CD4-positive, alpha-beta T cell treated with Interleukin-10 for 1 hour (primary cell): ENCODE measurements at regions not wholly inside any gene's neighbourhood (a gene's known extent, or its start where the extent isn't known, plus 50 kb on each side); places are given as distances from the start of the nearest gene placed in this dataset.
"Not testable (repeated sequence)": the region's sequence is repeated elsewhere in the genome, so short reads cannot be mapped to it uniquely, and the experiment has no call there.

ENCODE experiments used
- DNase-seq: peaks from one replicate; pipeline ENCODE4 v3.0.0-alpha.2; 2020

DNA sequence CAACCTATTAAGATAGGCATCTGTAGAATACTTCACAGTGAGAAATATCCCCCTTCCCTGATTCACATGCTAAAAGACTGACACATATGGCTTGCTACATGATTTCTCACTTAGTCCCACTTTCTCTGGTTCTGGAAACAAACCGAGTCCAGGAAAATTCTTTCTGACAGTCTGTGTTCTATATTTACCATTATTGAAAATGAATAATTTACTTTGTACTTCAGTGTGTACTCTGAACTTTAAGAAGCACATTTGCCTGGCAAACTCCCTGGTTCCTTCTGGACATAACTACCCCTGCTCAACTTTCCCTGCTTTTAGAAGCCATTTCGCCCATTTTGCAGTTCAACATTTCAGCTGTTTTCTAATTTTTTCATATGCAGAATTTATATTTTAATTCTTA lies 53.6 kb downstream of the APCS start:
- no peak for DNase-seq

DNA sequence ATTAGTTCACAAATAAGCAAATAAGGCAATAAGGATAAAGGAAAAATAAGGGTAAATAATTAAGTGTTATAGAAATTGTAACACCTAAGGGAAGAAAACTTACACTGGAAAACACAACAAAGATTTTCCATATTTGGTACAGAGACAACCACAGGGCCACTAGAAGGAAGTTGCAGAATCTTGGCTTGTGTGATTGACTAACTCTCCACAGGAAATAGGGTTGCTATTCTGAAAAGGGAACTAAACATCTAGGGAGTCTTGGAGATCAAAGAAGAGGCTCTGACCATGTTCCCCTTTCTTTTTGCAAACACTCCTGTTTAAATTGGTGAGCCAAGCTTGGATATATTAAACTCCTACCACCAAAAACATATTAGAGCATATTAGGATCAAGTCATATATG lies 59.1 kb downstream of the APCS start:
- peak; percentile 6 for DNase-seq

DNA sequence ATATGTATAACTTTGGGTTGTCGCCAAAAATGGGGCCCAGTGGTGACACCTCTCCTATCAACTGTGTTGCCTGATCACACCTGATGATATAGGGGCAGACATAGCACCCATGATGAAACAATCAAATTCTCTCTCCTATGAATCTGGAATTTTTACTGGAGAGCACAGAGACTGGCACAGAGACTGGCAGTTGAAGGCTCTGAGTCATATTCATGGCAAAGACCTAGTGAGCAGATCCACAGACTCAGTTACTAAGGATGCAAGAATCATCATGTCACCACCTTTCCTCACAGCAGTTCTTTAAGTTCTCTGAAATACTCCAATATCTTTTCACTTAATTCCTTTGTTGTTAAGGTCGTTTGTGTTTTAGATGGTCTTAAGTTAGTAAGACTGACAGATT lies 60.0 kb downstream of the APCS start:
- DNase-seq: no peak

DNA sequence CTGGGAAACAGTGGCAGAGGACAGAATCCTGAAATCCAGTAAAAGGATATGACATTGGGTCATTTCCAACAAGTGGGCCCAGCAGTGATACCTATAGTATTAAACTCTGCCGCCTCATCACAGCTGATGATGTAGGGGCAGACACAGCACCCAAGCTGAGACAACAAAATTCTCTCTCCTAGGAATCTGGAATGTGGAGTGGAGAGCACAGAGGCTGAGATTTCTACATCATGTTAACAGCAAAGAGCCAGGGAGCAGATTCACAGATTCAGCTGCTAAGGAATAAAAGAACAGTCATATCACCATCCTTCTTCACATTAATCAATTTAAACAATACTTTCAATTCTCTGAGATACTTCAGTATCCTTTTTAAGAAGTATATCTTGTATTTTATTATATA lies 61.9 kb downstream of the CRP start:
- DNase-seq: no peak

DNA sequence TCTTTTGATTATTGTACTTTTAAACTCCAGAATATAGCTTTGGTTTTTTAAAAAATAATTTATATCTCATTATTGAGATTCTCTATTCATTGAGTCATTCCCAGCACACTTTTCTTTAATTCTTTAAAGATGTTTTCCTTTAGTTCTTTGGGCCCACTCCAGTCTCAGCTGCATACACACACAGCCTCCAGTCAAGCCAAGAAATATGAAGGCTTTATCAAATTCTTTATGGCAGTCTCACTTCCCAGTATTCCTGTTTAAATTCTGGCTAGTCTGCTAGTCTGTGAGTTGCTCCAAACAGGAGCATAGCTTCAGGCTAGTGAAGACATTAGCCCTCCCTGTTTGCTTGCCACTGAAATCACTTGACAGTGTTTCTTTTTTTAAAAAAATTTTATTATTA lies 61.2 kb downstream of the CRP start:
- no peak for DNase-seq

DNA sequence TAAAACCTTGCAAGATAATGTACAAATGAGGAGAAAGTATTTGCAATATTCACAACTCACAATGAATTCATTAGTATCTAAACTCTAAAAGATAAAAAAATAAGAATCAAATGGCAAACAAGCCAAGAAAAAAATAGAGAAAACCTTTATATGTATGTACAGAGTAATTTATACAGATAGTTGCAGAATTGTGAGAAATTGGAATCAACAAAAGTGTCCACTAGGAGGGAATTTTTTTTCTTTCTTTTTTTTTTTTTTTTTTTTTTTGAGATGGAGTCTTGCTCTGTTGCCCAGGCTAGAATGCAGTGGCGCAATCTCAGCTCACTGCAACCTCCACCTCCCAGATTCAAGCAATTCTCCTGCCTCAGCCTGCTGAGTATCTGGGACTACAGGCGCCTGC lies 56.9 kb downstream of the CRP start:
- DNase-seq: not testable (repeated sequence)
